ENCODE measurements at regions not wholly inside any gene's neighbourhood (a gene's known extent, or its start where the extent isn't known, plus 50 kb on each side); places are given as distances from the start of the nearest gene placed in this dataset.

- Histone ChIP-seq H3K36me3 (no peaks in the 10 kb centered on the region), H3K4me3 (no peak overlapping the region), H3K27ac (no peak overlapping the region), H3K4me1 (no peaks in the 10 kb centered on the region), H3K27me3 (no peaks in the 10 kb centered on the region), H3K9me3 (peaks cover 0 to 17% (median 0%) of the 10 kb centered on the region in 3 donors)
- 25 to 64% methylated on average over 2 of the region's 2 CpGs for WGBS, 2 donors (ENCODE audit: low coverage in 1 of 2)
- no peak for ATAC-seq
- TF ChIP-seq POLR2AphosphoS5 (IDR thresholded peaks at IDR 0.05) (no peak), EP300 (IDR thresholded peaks at IDR 0.05) (no peak), POLR2A (IDR thresholded peaks at IDR 0.05) (no peak), CTCF (IDR thresholded peaks at IDR 0.05) (no peak)
Measured at GRCh38 chr13:103833294-103833852, 767.2 kb upstream of the SLC10A2 start.

- WGBS, 2 donors (ENCODE audit: low coverage in 1 of 2) = 76% methylated on average over 3 of the region's 4 CpGs; no CpG with 5 or more reads in 1 of the 2 donors
- Histone ChIP-seq H3K9me3 (no peaks in the 10 kb centered on the region), H3K4me3 (no peak overlapping the region), H3K4me1 (no peaks in the 10 kb centered on the region), H3K27me3 (no peaks in the 10 kb centered on the region), H3K36me3 (no peaks in the 10 kb centered on the region), H3K27ac (no peak overlapping the region)
- TF ChIP-seq POLR2A (IDR thresholded peaks at IDR 0.05) (no peak), CTCF (IDR thresholded peaks at IDR 0.05) (no peak), POLR2AphosphoS5 (IDR thresholded peaks at IDR 0.05) (no peak), EP300 (IDR thresholded peaks at IDR 0.05) (no peak)
- no peak for ATAC-seq
Measured at GRCh38 chr13:103815619-103816018, 749.4 kb upstream of the SLC10A2 start.

GRCh38 chr13:103812971-103813370 is 746.8 kb upstream of the SLC10A2 start:
- Histone ChIP-seq H3K27me3 (no peaks in the 10 kb centered on the region), H3K27ac (no peak overlapping the region), H3K9me3 (no peaks in the 10 kb centered on the region), H3K36me3 (no peaks in the 10 kb centered on the region), H3K4me1 (no peaks in the 10 kb centered on the region), H3K4me3 (no peak overlapping the region)
- no peak for ATAC-seq
- WGBS, 2 donors (ENCODE audit: low coverage in 1 of 2) = 47 to 69% methylated on average over 5 of the region's 5 CpGs
- TF ChIP-seq POLR2AphosphoS5 (IDR thresholded peaks at IDR 0.05) = no peak
- TF ChIP-seq POLR2A (IDR thresholded peaks at IDR 0.05) = no peak

GRCh38 chr13:103812558-103812957 is 746.3 kb upstream of the SLC10A2 start:
- Histone ChIP-seq H3K4me1 (no peaks in the 10 kb centered on the region), H3K27ac (no peak overlapping the region), H3K27me3 (no peaks in the 10 kb centered on the region), H3K4me3 (no peak overlapping the region), H3K9me3 (no peaks in the 10 kb centered on the region), H3K36me3 (no peaks in the 10 kb centered on the region)
- TF ChIP-seq POLR2A (IDR thresholded peaks at IDR 0.05) = no peak
- TF ChIP-seq EP300 (IDR thresholded peaks at IDR 0.05) = no peak
- no peak for ATAC-seq
- 49 to 66% methylated on average over 4 of the region's 4 CpGs for WGBS, 2 donors (ENCODE audit: low coverage in 1 of 2)

GRCh38 chr13:103810026-103810425 is 743.8 kb upstream of the SLC10A2 start:
- WGBS, 2 donors (ENCODE audit: low coverage in 1 of 2) = 86 to 89% methylated on average over 3 of the region's 3 CpGs
- Histone ChIP-seq H3K27me3 (no peaks in the 10 kb centered on the region), H3K36me3 (no peaks in the 10 kb centered on the region), H3K4me3 (no peak overlapping the region), H3K4me1 (no peaks in the 10 kb centered on the region), H3K9me3 (no peaks in the 10 kb centered on the region), H3K27ac (no peak overlapping the region)
- TF ChIP-seq EP300 (IDR thresholded peaks at IDR 0.05) (no peak), POLR2A (IDR thresholded peaks at IDR 0.05) (no peak), CTCF (IDR thresholded peaks at IDR 0.05) (no peak), POLR2AphosphoS5 (IDR thresholded peaks at IDR 0.05) (no peak)
- no peak for ATAC-seq

GRCh38 chr13:103805771-103806170 is 739.6 kb upstream of the SLC10A2 start:
- 31 to 34% methylated on average over 3 of the region's 4 CpGs for WGBS, 2 donors (ENCODE audit: low coverage in 1 of 2)
- TF ChIP-seq CTCF (IDR thresholded peaks at IDR 0.05) (no peak), POLR2A (IDR thresholded peaks at IDR 0.05) (no peak), EP300 (IDR thresholded peaks at IDR 0.05) (no peak), POLR2AphosphoS5 (IDR thresholded peaks at IDR 0.05) (no peak)
- H3K4me3 ChIP-seq = no peak overlapping the region
- no peaks in the 10 kb centered on the region for H3K9me3 ChIP-seq
- no peaks in the 10 kb centered on the region for H3K4me1 ChIP-seq
- no peak for ATAC-seq
- H3K36me3 ChIP-seq = no peaks in the 10 kb centered on the region
- no peak overlapping the region for H3K27ac ChIP-seq
- no peaks in the 10 kb centered on the region for H3K27me3 ChIP-seq

Data from gastroesophageal sphincter (tissue), 4 donors.